Colonic mucosa (tissue), 4 donors: ENCODE measurements at regions not wholly inside any gene's neighbourhood (a gene's known extent, or its start where the extent isn't known, plus 50 kb on each side); places are given as distances from the start of the nearest gene placed in this dataset.

ENCODE experiments used
- DNase-seq: peaks from one replicate; pipeline ENCODE4 v3.0.0-alpha.2; 2020
- H3K27ac ChIP-seq: fragments of 200-600 bp; one replicate; pipeline ENCODE4 v1.8.0; 2021
- H3K27me3 ChIP-seq: fragments of 200-600 bp; one replicate; pipeline ENCODE4 v1.8.0; 2021
- H3K36me3 ChIP-seq: fragments of 200-600 bp; one replicate; pipeline ENCODE4 v1.8.0; 2021
- H3K4me1 ChIP-seq: fragments of 200-600 bp; one replicate; pipeline ENCODE4 v1.8.0; 2021; ENCODE audit warnings: mild to moderate bottlenecking
- H3K4me3 ChIP-seq: fragments of 200-600 bp; one replicate; pipeline ENCODE4 v1.8.0; 2021
- H3K9ac ChIP-seq, 2 donors: one replicate each; pipeline ENCODE4 v1.7.0; 2013; ENCODE audit warnings: control low read depth in 2 of 2, low read depth in 2 of 2, low read length in 2 of 2
- H3K9me3 ChIP-seq: fragments of 200-600 bp; one replicate; pipeline ENCODE4 v1.8.0; 2021
- intact Hi-C: fragments of 100-400 bp; cut with DNase I; formaldehyde crosslinking; loops from one replicate; pipeline ENCODE4 v1.14.1; 2022
- TF ChIP-seq, protein P1 (sequence below): fragments of 200-600 bp; IDR thresholded peaks from one replicate; pipeline ENCODE4 v1.8.0; 2022; ENCODE audit warnings: antibody characterized with exemption, mild to moderate bottlenecking
- donor health status: healthy.
- donor health status: DM: no; HTN: no; CAD: no.
- donor health status: DM: no; HTN: no; CAD: no.

DNA sequence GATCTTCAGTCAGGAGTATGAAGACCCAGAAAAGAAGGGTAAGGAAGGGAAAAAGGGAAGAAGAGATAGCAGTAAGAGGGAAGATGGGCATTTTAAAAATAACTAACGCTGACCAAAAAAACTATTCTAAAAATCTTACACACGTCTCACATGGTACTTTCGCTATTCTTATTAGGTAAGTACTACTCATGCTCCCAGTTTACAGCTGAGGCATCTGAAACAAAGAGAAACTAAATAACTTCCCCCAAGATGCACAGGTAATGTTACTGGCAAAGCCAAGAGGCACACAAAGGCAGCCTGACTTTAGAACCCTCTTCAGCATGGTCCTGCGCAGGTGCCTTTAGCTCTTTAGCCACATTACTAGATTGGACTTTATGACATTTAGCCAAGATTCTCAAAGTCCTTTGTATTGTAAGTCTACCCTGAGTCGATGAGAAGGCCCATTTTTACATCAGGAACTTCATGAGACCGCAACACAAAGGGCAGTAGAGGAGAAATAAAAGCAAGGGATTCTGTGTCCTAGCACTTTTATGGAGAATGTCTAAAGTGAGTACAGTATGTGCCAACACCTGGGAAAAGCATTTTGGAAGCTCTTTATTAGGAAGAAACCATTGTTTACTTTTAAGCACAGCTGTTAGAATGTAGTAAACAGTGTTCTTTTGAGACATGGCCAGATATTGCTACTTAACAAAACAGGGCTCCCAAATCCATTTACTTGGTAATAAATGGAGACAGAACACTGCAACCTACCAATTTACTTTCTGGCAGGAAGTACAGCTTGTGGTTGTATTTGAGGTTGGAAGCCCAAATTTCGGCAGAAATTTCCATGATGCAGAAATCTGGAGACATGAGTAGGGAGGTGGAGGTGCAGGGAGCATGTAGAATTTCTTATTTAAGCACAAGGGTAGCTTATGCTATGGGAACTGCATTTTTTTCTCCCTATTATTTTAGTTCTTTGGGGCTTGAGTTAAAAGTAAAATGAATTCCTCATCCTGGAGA is 250.7 kb downstream of the KCTD12 start:
- TF ChIP-seq, protein P1, sequence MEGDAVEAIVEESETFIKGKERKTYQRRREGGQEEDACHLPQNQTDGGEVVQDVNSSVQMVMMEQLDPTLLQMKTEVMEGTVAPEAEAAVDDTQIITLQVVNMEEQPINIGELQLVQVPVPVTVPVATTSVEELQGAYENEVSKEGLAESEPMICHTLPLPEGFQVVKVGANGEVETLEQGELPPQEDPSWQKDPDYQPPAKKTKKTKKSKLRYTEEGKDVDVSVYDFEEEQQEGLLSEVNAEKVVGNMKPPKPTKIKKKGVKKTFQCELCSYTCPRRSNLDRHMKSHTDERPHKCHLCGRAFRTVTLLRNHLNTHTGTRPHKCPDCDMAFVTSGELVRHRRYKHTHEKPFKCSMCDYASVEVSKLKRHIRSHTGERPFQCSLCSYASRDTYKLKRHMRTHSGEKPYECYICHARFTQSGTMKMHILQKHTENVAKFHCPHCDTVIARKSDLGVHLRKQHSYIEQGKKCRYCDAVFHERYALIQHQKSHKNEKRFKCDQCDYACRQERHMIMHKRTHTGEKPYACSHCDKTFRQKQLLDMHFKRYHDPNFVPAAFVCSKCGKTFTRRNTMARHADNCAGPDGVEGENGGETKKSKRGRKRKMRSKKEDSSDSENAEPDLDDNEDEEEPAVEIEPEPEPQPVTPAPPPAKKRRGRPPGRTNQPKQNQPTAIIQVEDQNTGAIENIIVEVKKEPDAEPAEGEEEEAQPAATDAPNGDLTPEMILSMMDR, result no peak
- Histone ChIP-seq H3K27me3 (no peaks in the 10 kb centered on the region), H3K9me3 (no peaks in the 10 kb centered on the region), H3K9ac (no peak overlapping the region), H3K4me1 (no peaks in the 10 kb centered on the region), H3K4me3 (no peak overlapping the region), H3K36me3 (no peaks in the 10 kb centered on the region), H3K27ac (no peak overlapping the region)
- no peak for DNase-seq
- intact Hi-C loops, result no loop called here

- TF ChIP-seq, protein P1, result no peak
These were observed 251.6 kb downstream of the KCTD12 start for GRCh38 chr13:76634431-76635191.

DNA sequence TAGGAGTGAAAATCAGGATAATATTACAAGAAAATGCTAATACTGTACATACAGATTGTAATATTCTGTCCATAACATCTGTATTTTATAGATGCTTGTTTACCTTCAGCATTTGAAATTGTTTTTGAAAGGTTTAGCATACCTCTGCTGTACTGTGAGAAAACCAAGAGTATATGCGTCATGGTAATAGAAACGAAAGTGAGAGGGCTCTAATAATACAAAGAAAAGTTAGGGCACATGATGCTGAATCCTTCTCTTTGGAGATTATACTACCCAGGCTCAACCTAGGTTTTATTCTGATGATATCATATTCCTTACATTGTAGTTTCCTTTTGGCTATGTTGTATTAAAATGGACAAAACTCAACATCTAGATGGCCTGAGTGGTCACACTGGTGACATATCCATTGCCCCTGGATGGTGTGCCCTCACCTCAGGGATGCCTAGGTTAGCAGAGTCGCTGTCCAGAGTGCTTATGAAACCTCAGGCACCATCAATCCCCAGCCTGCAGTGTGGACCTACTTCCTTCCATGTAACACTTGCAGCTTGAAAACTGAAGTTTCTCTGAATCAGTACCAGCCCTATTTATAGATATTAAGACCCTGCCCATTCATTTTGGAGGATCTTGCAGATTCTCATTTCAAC is 253.7 kb downstream of the KCTD12 start:
- intact Hi-C loops, result no loop called here
- no peaks in the 10 kb centered on the region for H3K4me1 ChIP-seq
- H3K27me3 ChIP-seq, result no peaks in the 10 kb centered on the region
- no peak overlapping the region for H3K9ac ChIP-seq
- H3K36me3 ChIP-seq, result no peaks in the 10 kb centered on the region
- no peaks in the 10 kb centered on the region for H3K9me3 ChIP-seq
- no peak for DNase-seq
- TF ChIP-seq, protein P1, result no peak
- no peak overlapping the region for H3K4me3 ChIP-seq
- no peak overlapping the region for H3K27ac ChIP-seq

More at GRCh38 chr13:76634431-76635191, 251.6 kb downstream of the KCTD12 start:
- H3K27me3 ChIP-seq, result no peaks in the 10 kb centered on the region
- intact Hi-C loops, result no loop called here
- DNase-seq, result no peak
- H3K4me1 ChIP-seq, result no peaks in the 10 kb centered on the region
- H3K9me3 ChIP-seq, result no peaks in the 10 kb centered on the region
- no peak overlapping the region for H3K9ac ChIP-seq
- no peak overlapping the region for H3K4me3 ChIP-seq
- H3K36me3 ChIP-seq, result no peaks in the 10 kb centered on the region
- H3K27ac ChIP-seq, result no peak overlapping the region

GRCh38 chr13:76630629-76631230 is 255.5 kb downstream of the KCTD12 start:
- no peak for DNase-seq
- H3K9me3 ChIP-seq, result no peaks in the 10 kb centered on the region
- no peaks in the 10 kb centered on the region for H3K4me1 ChIP-seq
- intact Hi-C loops, result no loop called here
- no peak overlapping the region for H3K9ac ChIP-seq
- no peak overlapping the region for H3K4me3 ChIP-seq
- no peaks in the 10 kb centered on the region for H3K27me3 ChIP-seq
- TF ChIP-seq, protein P1, result no peak
- no peak overlapping the region for H3K27ac ChIP-seq
- no peaks in the 10 kb centered on the region for H3K36me3 ChIP-seq
